Astrocyte (in vitro differentiated cells and primary cell): ENCODE measurements at regions not wholly inside any gene's neighbourhood (a gene's known extent, or its start where the extent isn't known, plus 50 kb on each side); places are given as distances from the start of the nearest gene placed in this dataset.

ENCODE experiments used
- DNase-seq: peaks from one replicate; pipeline ENCODE4 v3.0.0-alpha.2; 2010; ENCODE audit warnings: low read depth
- FAIRE-seq: peaks from 2 replicates; lab custom pipeline; 2011; peaks lifted over from hg19 to GRCh38; lab: Jason Lieb, UNC
- H2AFZ ChIP-seq: 2 replicates; pipeline ENCODE4 v1.6.0; 2012; ENCODE audit warnings: low read depth, low read length, inconsistent platforms
- H3K27ac ChIP-seq: 2 replicates; pipeline ENCODE4 v1.5.1; 2011; ENCODE audit warnings: low read depth, low read length, inconsistent platforms
- H3K27me3 ChIP-seq: 2 replicates; pipeline ENCODE4 v1.6.0; 2011; ENCODE audit warnings: low read length, inconsistent platforms; ENCODE audit not compliant: insufficient read depth
- H3K36me3 ChIP-seq: 2 replicates; pipeline ENCODE4 v1.5.1; 2011; ENCODE audit warnings: low read length, inconsistent platforms; ENCODE audit not compliant: insufficient read depth
- H3K4me1 ChIP-seq: 2 replicates; pipeline ENCODE4 v1.5.1; 2011; ENCODE audit warnings: low read length, inconsistent platforms; ENCODE audit not compliant: insufficient read depth
- H3K4me2 ChIP-seq: 2 replicates; pipeline ENCODE4 v1.6.0; 2012; ENCODE audit warnings: low read length, inconsistent platforms
- H3K4me3 ChIP-seq: 2 replicates; pipeline ENCODE4 v1.5.1; 2011; ENCODE audit warnings: low read depth, mild to moderate bottlenecking, low read length, inconsistent platforms; ENCODE audit not compliant: insufficient read depth
- H3K79me2 ChIP-seq: 2 replicates; pipeline ENCODE4 v1.6.0; 2012; ENCODE audit warnings: mild to moderate bottlenecking, low read length, inconsistent platforms; ENCODE audit not compliant: insufficient read depth
- H3K9ac ChIP-seq: 2 replicates; pipeline ENCODE4 v1.6.0; 2012; ENCODE audit warnings: mild to moderate bottlenecking, low read length, inconsistent platforms
- H3K9me3 ChIP-seq: 2 replicates; pipeline ENCODE4 v1.5.1; 2012; ENCODE audit warnings: low read depth, mild to moderate bottlenecking, low read length, inconsistent platforms; ENCODE audit not compliant: insufficient read depth
- H4K20me1 ChIP-seq: 2 replicates; pipeline ENCODE4 v1.6.0; 2012; ENCODE audit warnings: low read length, inconsistent platforms; ENCODE audit not compliant: insufficient read depth
- H3K27ac Mint-ChIP-seq: one replicate; pipeline ENCODE4 v1.8.0; 2021; ENCODE audit warnings: mild to moderate bottlenecking, mixed read lengths; ENCODE audit not compliant: unreplicated experiment
- H3K27me3 Mint-ChIP-seq: one replicate; pipeline ENCODE4 v1.8.0; 2021; ENCODE audit warnings: low read depth, mixed read lengths; ENCODE audit not compliant: unreplicated experiment
- H3K36me3 Mint-ChIP-seq: one replicate; pipeline ENCODE4 v1.8.0; 2021; ENCODE audit warnings: low read depth, mixed read lengths; ENCODE audit not compliant: unreplicated experiment
- H3K4me1 Mint-ChIP-seq: one replicate; pipeline ENCODE4 v1.8.0; 2021; ENCODE audit warnings: low read depth, mixed read lengths; ENCODE audit not compliant: unreplicated experiment
- H3K4me3 Mint-ChIP-seq: one replicate; pipeline ENCODE4 v1.8.0; 2021; ENCODE audit warnings: mild to moderate bottlenecking, moderate library complexity, mixed read lengths; ENCODE audit not compliant: unreplicated experiment
- H3K9me3 Mint-ChIP-seq: one replicate; pipeline ENCODE4 v1.8.0; 2021; ENCODE audit warnings: mild to moderate bottlenecking, mixed read lengths; ENCODE audit not compliant: unreplicated experiment
- EZH2 ChIP-seq: IDR thresholded peaks from 2 replicates; pipeline ENCODE4 v1.6.1; 2012; ENCODE audit warnings: mild to moderate bottlenecking, low read length, inconsistent platforms; ENCODE audit not compliant: insufficient read depth
- TF ChIP-seq, protein P1 (sequence below): IDR thresholded peaks from 2 replicates; pipeline ENCODE4 v1.5.1; 2011; ENCODE audit warnings: low read depth, mild to moderate bottlenecking, inconsistent platforms, low read length, moderate library complexity; ENCODE audit not compliant: insufficient read depth

DNA sequence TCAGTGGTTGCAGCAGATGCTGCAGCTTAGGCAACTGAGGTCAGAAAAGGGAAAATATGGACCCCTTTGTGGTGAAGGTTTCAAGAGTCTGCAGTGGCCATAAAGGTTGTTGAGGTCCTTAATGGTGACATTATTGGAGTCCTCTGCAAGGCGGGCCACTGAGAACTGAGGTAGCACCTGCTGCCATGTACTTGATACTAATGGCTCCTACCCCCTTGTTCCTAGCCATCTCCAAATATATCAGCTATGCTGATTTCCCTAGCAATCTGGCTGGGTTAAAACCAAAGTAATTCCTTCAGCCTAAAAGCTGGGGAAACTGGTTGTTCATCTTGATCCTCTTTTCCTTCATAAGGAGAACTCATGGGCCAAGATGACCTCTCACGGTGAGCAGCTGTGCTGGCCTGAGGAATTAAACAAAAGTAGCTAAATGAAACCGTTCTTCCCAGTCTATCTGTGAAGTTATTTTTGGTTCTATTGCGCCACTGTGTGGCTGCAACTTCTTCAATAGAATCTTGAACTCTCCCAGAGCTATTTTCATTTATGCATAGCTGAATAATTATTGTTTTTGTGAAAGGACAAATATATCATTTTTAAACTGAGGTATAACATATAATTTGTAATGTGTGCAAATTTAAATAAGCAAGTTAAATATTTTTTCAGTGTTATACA is 76.1 kb upstream of the PLSCR4 start:
- H4K20me1 ChIP-seq, result no peaks in the 10 kb centered on the region
- FAIRE-seq (peak; percentile 84), DNase-seq (peak; percentile 51)
- Mint-ChIP-seq H3K9me3 (peaks cover 4% of the 10 kb centered on the region), H3K4me3 (no peak overlapping the region), H3K36me3 (no peaks in the 10 kb centered on the region), H3K27ac (no peak overlapping the region), H3K27me3 (no peaks in the 10 kb centered on the region), H3K4me1 (peaks cover 2% of the 10 kb centered on the region)
- no peak overlapping the region for H3K27ac ChIP-seq
- H3K9ac ChIP-seq, result no peak overlapping the region
- no peaks in the 10 kb centered on the region for H3K4me1 ChIP-seq
- no peaks in the 10 kb centered on the region for H3K36me3 ChIP-seq
- H3K4me3 ChIP-seq, result no peak overlapping the region
- H2AFZ ChIP-seq, result no peak overlapping the region
- H3K4me2 ChIP-seq, result no peak overlapping the region
- TF ChIP-seq EZH2, result no peak
- TF ChIP-seq, protein P1, sequence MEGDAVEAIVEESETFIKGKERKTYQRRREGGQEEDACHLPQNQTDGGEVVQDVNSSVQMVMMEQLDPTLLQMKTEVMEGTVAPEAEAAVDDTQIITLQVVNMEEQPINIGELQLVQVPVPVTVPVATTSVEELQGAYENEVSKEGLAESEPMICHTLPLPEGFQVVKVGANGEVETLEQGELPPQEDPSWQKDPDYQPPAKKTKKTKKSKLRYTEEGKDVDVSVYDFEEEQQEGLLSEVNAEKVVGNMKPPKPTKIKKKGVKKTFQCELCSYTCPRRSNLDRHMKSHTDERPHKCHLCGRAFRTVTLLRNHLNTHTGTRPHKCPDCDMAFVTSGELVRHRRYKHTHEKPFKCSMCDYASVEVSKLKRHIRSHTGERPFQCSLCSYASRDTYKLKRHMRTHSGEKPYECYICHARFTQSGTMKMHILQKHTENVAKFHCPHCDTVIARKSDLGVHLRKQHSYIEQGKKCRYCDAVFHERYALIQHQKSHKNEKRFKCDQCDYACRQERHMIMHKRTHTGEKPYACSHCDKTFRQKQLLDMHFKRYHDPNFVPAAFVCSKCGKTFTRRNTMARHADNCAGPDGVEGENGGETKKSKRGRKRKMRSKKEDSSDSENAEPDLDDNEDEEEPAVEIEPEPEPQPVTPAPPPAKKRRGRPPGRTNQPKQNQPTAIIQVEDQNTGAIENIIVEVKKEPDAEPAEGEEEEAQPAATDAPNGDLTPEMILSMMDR, result peak; percentile 66
- H3K27me3 ChIP-seq, result no peaks in the 10 kb centered on the region
- H3K9me3 ChIP-seq, result no peaks in the 10 kb centered on the region
- no peaks in the 10 kb centered on the region for H3K79me2 ChIP-seq

DNA sequence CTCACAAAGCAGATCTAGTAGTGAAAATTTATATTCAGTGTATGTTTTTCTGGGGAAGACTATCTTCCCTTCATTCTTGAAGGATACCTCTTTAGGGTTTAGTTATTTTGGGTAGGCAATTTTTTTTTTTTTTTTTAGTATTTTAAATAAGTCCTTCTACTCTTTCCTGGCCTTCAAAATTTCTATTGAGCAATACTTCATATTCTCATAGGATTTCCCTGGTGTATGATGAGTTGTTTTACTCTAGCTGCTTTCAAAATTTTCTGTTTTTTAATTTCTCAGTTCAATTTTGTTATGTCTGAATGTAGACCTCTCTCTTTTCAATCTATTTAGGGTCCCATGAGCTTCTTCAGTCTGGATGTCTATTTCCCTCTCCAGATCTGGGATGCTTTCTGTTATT is 74.3 kb upstream of the PLSCR4 start:
- Histone ChIP-seq H2AFZ (no peak overlapping the region), H3K4me1 (no peaks in the 10 kb centered on the region), H3K79me2 (no peaks in the 10 kb centered on the region), H3K27me3 (no peaks in the 10 kb centered on the region), H4K20me1 (no peaks in the 10 kb centered on the region), H3K4me3 (no peak overlapping the region), H3K27ac (no peak overlapping the region), H3K9me3 (no peaks in the 10 kb centered on the region), H3K36me3 (no peaks in the 10 kb centered on the region), H3K9ac (no peak overlapping the region), H3K4me2 (no peak overlapping the region)
- no peak for TF ChIP-seq EZH2
- Mint-ChIP-seq H3K27ac (no peak overlapping the region), H3K9me3 (peaks cover 4% of the 10 kb centered on the region), H3K4me1 (peaks cover 2% of the 10 kb centered on the region), H3K36me3 (no peaks in the 10 kb centered on the region), H3K27me3 (no peaks in the 10 kb centered on the region), H3K4me3 (no peak overlapping the region)
- no peak for DNase-seq
- FAIRE-seq, result no peak

DNA sequence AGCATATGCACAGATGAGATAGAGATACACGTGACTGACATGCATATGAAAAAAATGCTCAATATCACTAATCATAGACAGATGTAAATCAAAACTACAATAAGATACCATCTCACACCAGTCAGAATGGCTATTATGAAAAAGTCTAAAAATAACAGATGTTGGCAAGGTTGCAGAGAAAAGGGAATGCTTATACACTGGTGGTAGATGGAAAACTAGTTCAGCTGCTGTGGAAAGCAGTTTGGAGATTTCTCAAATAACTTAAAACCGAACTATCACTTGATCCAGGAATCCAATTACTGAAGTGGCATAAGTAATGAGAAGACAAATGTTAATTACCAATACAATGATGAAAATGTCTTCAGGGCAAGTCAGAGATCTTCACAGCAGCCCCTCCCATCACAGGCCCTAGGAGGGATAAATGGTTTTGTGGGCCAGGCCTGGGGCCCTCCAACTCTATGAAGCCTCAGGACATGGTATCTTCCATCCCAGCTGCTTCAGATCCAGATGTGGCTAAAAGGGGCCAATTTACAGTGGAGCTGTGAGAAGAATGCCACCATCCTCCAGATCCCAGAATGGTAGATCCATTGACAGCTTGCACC is 71.4 kb upstream of the PLSCR4 start:
- no peaks in the 10 kb centered on the region for H4K20me1 ChIP-seq
- FAIRE-seq, result no peak
- DNase-seq, result no peak
- no peaks in the 10 kb centered on the region for H3K27me3 Mint-ChIP-seq
- H3K27ac ChIP-seq, result no peak overlapping the region
- H3K4me1 ChIP-seq, result no peaks in the 10 kb centered on the region
- no peak overlapping the region for H2AFZ ChIP-seq
- H3K36me3 Mint-ChIP-seq, result no peaks in the 10 kb centered on the region
- H3K27ac Mint-ChIP-seq, result no peak overlapping the region
- no peak overlapping the region for H3K4me3 ChIP-seq
- peaks cover 4% of the 10 kb centered on the region for H3K9me3 Mint-ChIP-seq
- TF ChIP-seq, protein P1, result no peak
- no peak for TF ChIP-seq EZH2
- no peaks in the 10 kb centered on the region for H3K27me3 ChIP-seq
- H3K4me1 Mint-ChIP-seq, result no peaks in the 10 kb centered on the region
- no peak overlapping the region for H3K4me2 ChIP-seq
- no peak overlapping the region for H3K9ac ChIP-seq
- H3K4me3 Mint-ChIP-seq, result no peak overlapping the region
- H3K9me3 ChIP-seq, result no peaks in the 10 kb centered on the region
- no peaks in the 10 kb centered on the region for H3K36me3 ChIP-seq
- no peaks in the 10 kb centered on the region for H3K79me2 ChIP-seq
